CD4-positive, alpha-beta T cell treated with Interferon alpha-2 for 1 hour (primary cell): ENCODE measurements at regions not wholly inside any gene's neighbourhood (a gene's known extent, or its start where the extent isn't known, plus 50 kb on each side); places are given as distances from the start of the nearest gene placed in this dataset.

Experiments
- DNase-seq, 2 donors: peaks; one replicate each; pipeline ENCODE4 v3.0.0-alpha.2; 2020 to 2022

GRCh38 chr3:178238179-178238578 lies 298.1 kb upstream of the KCNMB2 start:
- DNase-seq = no peak

- no peak for DNase-seq
These were observed 291.2 kb upstream of the KCNMB2 start for GRCh38 chr3:178244733-178245709.

- no peak for DNase-seq
These were observed 290.2 kb upstream of the KCNMB2 start for GRCh38 chr3:178246004-178246403.

GRCh38 chr3:178255315-178255714 lies 280.9 kb upstream of the KCNMB2 start:
- no peak for DNase-seq

GRCh38 chr3:178257491-178257890 lies 278.7 kb upstream of the KCNMB2 start:
- DNase-seq = no peak

GRCh38 chr3:178258121-178258520 lies 278.1 kb upstream of the KCNMB2 start:
- DNase-seq = no peak

GRCh38 chr3:178259703-178260102 lies 276.5 kb upstream of the KCNMB2 start:
- no peak for DNase-seq

GRCh38 chr3:178260887-178261565 lies 275.2 kb upstream of the KCNMB2 start:
- DNase-seq = no peak

- no peak for DNase-seq
These were observed 272.9 kb upstream of the KCNMB2 start for GRCh38 chr3:178263236-178263916.

GRCh38 chr3:178267158-178267844 lies 268.9 kb upstream of the KCNMB2 start:
- no peak for DNase-seq

GRCh38 chr3:178270838-178271237 lies 265.4 kb upstream of the KCNMB2 start:
- no peak for DNase-seq

GRCh38 chr3:178271740-178272387 lies 264.4 kb upstream of the KCNMB2 start:
- DNase-seq = no peak

- no peak for DNase-seq
These were observed 263.4 kb upstream of the KCNMB2 start for GRCh38 chr3:178272841-178273240.

GRCh38 chr3:178274711-178275110 lies 261.5 kb upstream of the KCNMB2 start:
- no peak for DNase-seq

GRCh38 chr3:178275311-178275710 lies 260.9 kb upstream of the KCNMB2 start:
- DNase-seq = no peak

GRCh38 chr3:178275793-178276192 lies 260.4 kb upstream of the KCNMB2 start:
- DNase-seq = no peak

GRCh38 chr3:178277605-178278004 lies 258.6 kb upstream of the KCNMB2 start:
- no peak for DNase-seq

GRCh38 chr3:178283561-178283960 lies 252.7 kb upstream of the KCNMB2 start:
- DNase-seq = no peak

- no peak for DNase-seq
These were observed 252.1 kb upstream of the KCNMB2 start for GRCh38 chr3:178284181-178284580.

- no peak for DNase-seq
These were observed 248.2 kb upstream of the KCNMB2 start for GRCh38 chr3:178288074-178288473.

GRCh38 chr3:178289544-178290160 lies 246.6 kb upstream of the KCNMB2 start:
- DNase-seq = no peak
